NCI-H1417 (cell line): ENCODE measurements at regions not wholly inside any gene's neighbourhood (a gene's known extent, or its start where the extent isn't known, plus 50 kb on each side); places are given as distances from the start of the nearest gene placed in this dataset.
A peak's percentile ranks its signal among the peaks of the same experiment; 100 is the strongest.
"Not testable (repeated sequence)": the region's sequence is repeated elsewhere in the genome, so short reads cannot be mapped to it uniquely, and the experiment has no call there.

Experiments used
- DNase-seq, 3 experiments: peaks; one replicate each; lab custom pipeline; 2025; lab: John Stamatoyannopoulos, UW

DNA sequence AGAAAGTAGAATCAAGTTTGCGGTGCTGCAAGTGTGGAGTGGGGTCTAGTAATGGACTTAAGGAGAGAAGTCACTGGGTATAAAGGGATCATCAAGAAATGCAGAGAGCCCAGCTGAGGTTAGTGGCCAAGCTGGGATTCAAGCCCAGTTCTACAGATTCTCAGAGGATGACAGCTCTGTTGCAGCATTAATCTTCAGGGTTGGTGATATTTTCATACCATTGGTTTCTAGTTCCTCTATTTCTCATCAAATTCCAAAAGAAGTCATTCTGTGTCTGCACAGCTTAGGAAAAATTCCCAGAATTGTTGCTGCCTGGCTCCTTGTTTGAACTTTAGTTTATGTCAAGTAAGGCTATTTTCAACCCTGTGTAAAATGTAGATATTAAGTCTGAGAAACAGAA, 169.5 kb upstream of the NTF3 start:
- DNase-seq, result no peak

DNA sequence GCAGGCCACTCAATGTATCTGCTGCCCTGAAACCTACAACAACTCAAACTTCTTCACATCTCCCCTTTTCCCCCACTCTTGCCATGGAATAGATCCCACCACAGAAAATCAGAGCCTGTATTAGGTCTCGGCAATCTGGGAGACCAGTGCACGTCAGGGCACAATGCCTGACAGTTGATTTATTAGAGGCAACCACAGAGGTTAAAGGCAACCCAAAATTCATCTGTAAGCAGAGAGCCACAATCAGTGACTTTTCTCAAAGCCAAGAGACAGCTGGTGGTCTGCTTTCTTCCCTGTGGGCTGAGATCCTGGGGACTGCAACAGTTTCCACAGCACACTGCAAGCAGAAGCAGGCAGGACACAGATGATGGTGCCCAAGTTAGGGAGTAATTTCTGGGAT, 169.0 kb upstream of the NTF3 start:
- DNase-seq, result no peak

DNA sequence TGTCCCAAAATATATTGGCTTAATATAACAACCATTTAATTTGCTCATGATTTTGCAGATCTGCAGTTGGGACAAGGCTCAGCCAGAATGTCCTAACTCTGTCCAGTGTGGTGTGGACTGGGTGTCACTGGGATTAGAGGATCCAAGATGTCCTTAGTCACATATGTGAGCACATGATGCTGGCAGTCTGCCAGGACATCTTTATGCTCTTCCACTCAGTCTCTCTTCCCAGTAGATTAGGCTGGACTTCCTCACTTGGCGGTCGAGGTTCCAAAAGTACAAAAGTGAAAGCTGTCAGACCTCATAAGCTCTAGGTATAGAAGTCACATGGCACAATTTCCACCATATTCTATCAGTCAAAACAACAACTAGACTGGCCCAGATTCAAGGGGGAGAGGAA, 167.9 kb upstream of the NTF3 start:
- DNase-seq, result peak in 1 of 3 experiments; percentile 21

DNA sequence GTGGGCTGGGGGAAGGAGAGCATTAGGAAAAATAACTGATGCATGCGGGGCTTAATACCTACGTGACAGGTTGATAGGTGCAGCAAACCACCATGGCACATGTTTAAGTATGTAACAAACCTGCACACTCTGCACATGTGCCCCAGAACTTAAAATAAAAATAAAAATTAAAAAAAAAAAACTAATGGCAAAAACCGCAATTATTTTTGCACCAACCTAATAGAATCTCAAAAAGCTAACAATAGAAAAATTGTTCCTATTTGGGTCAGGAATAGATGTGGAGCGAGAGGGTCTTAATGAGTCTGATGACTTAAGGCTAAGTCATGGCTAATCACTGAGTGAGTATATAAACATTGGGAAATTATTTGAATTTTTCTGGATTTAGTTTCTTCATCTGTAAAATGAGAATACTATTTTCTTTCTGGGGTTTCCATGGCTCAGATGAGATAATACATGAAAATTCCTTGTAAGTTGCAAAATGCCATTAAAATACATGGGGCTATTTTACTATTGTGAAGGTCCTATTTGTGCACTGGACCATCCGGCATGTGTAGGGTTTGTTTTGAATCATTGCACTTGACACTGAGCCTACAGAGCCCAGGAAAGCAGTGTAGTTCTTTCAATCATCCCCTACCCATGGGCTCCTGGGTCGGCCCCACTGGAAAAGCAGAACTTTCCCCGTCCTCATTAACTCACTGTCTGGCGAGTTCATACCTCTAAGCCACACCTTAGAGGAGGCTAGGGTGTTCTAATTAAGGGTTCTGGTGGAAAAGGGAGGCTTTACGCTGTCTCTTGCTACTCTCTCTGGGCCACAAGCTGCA, 164.1 kb upstream of the NTF3 start:
- DNase-seq, result no peak

DNA sequence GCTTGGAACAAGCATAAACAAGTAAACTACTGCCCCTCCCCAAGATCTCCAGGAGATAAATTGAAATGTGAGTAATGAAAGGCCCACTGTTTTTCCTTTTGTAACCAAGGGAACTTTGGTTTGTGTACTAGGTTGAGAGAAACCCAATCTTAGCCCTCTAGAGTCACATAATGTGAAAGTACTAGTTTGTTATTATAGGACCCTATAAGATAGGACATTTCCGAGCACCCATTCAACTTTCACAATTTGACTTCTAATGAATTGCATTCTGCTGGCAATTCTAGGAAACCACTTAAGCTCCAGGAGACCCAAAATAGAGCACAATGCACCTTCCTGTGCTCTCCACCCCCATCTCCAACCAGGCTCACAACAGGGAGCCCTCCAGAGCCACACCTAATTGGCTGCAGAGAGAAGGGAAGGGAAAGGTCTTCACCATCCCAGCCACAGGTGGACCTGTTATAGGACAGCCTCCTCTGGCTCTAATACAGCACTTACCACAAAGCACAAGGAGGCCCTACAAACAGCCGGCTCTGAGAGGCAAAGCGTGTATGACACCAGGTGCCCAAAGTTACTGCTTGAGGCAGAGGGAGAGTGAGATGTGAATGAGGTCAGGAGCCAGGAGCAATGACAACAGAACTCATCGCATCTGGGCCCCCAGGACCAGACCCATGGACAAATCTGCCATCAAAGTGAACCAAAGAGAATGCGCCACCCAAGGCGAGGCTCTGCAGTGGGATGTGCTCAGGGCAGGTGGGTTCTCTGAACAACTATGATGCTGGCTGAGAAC, 163.3 kb upstream of the NTF3 start:
- DNase-seq, result peak; percentile 58 to 79 (median 74)

DNA sequence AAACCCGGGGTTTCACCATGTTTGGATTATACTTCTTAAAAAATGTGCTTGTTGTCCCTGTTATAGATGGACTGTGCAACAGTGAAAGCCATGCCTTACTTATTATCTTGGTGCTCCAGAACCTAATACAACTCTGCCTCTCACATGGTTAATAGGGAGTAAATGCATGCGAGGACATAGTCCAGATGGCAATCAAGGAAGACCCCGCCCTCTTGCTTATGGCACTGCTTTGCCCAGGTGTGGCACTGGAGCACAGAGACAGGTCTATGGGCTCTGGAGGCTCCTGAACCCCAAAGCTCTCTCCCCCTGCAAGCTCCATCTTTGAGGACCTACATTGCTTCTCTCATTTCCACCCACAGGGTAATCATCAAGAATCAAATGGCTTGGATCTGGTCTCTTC, 162.1 kb upstream of the NTF3 start:
- DNase-seq, result no peak

DNA sequence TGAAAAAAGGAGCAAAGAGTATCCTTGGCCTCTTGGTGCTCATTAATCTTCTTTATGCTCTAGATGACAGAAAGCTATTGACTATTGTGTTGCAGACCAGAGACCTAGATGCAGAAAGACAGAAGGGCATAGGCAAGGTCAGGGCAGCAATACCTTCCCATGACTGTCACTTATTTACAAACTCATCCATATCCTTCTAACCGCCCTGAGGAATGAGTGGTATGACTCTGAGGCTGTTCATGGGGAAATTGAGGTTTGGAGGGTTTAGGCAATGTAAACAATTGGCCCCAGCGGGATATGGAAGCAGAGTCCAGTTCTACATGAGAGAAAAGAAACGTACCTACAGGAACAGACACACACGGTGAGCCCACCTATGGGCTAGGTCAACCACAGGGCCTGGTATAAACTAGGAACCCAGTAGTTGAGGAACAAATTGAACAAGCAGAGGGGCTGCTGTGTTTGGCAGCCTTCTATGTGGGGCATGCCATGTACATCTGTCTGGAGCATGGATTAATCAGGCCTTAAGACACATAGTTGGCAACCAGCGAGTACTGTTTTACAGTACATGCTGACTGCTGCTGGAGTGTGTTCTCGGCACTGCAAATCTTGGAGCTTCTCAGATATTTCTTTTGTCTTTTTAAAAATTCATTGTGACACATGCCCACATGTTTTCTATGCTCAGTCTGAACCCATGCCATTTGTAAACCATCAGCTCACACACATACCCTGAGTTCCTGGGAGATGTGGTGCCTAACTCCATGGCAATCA, 159.7 kb upstream of the NTF3 start:
- no peak for DNase-seq

DNA sequence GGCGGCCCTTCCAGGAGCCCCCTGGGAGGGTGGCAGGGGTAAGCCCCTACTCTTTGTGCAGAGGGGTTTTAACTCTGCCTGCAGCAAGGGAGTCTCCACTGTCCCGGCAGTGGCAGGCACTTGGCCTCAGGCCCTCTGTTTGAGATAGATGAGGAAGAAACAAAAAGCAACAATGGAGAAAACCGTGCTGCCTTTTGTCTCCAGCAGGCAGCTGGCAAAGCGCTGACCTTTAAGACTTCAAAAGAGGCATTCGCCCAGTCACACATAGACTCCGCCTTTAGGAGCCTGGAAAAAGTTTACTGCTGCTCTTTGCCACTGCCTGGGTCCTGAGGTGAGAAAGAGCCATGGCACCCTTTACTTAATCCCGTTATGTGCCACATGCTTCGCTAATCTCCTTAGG, 158.2 kb upstream of the NTF3 start:
- DNase-seq, result no peak

DNA sequence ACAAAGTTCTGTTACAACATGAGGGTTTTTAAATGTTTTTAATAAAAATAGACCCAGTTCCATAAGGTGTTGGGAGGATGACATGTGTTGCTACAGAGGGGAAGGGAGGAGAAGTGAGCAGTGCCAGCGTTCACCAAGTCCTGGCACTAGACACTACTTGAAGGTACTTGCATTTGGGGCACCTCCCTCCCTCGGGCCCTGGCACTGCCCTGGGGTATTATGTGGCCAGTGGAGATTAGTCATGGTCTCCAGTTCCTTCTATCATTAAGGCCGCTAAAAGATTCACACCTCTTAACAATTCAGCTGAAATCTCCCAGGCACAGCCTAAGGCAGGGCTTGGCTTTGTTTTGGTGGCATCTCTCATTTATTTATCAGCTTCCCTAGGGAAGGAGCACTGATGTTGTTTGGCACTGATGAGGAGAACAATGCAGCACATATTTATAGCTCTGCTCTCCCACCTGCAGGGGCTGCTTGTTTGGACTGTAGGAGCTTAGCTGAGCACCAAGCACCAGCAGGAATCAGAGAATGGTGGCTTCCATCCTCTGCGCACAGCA, 155.5 kb upstream of the NTF3 start:
- peak in 2 of 3 experiments; percentile 80 to 88 for DNase-seq

DNA sequence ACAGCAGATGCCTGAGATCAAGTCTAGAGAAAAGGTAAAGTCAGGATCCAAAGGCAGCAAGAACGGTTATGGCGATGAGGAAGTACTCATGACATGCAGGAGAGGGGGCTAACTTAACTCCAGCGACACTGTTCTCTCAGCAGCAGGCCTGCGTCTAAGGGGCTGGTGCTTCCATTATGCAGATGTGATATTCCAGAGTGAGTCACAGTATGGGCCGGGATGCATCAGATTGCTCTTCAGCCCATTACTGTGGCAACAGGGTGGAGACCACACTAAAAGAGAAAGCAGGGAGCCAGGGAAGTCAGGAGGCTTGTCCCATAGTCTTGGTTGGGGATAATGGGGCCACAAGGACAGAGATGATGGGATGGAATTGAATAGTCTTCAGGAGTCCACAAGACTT, 151.8 kb upstream of the NTF3 start:
- DNase-seq, result no peak

DNA sequence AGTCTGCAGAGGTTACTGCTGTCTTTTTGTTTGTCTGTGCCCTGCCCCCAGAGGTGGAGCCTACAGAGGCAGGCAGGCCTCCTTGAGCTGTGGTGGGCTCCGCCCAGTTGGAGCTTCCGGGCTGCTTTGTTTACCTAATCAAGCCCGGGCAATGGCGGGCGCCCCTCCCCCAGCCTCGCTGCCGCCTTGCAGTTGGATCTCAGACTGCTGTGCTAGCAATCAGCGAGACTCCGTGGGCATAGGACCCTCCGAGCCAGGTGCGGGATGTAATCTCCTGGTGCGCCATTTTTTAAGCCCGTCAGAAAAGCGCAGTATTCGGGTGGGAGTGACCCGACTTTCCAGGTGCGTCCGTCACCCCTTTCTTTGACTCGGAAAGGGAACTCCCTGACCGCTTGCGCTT, 141.5 kb upstream of the NTF3 start:
- DNase-seq, result not testable (repeated sequence)

DNA sequence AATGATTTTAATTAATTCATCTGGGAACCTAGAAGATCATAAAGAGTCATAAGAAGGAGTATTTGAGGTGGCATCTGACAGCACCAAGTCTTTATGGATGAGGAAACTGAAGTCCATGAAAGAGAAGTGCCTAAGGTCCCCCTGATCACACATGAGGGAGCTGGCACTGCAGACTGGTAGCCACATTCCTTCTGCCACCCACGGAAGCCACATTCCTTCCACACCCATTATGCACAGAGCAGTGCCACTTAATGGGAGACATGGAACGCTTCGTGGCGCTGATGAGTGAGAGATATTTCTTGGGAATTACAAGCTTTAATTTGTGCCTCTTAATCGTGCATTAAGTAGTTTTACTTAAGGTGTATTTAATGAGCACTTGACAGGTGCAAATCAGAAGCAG, 139.3 kb upstream of the NTF3 start:
- DNase-seq, result no peak

DNA sequence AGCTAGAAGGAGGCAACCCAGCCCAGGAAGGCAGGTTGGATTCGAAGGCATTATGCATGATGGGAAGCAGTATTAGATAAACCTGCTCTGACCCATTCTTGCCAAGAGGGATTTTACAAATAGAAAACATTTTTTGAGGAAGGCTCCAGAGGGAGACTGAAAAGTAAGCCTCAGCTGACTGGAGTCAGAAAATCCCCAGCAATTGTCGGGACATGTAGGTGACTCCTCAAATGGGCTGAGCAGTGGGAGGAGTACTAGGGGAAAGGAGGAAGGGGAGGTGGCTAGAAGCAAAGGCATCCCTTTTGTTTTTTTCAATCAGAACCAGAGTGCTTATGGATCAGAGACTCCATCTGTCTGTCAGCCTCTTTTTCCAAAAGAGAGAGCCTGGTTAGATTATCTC, 138.1 kb upstream of the NTF3 start:
- no peak for DNase-seq

DNA sequence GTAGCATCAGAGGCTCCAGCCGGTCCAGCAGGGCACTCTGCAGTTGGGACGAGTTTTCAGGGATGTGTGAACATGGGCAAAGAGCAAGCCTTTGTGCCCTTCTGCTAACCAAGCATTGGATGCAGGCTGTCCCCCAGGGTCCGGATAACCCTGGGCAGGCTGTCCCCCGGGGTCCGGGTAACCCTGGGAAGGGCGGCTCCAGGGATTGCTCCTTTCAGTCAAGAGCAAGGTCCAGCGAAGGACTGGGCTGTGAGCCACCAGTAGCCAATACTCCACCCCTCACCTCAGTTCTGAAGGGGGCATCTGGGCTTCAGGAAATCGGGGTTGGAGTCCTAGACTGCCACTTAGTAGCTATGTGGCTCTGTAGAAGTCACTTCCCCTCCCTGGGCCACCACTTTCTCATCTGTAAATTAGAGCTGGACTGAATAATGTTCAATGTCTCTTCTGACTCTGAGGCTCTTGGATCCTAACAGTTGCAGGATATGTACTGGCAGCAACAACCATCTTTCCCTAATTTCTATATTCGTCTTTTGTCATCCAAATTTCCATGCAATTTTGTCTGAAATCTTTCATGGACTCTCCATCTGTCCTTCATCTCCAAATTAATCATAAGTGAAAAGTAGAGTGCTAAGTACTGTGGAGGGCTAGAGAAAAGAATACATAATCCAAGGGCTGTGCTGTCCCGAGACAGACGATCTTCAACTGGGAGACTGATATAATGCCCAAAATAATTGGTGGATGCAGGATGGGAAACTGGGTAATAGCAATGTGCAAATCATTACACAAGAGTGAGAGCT, 137.4 kb upstream of the NTF3 start:
- DNase-seq, result no peak

DNA sequence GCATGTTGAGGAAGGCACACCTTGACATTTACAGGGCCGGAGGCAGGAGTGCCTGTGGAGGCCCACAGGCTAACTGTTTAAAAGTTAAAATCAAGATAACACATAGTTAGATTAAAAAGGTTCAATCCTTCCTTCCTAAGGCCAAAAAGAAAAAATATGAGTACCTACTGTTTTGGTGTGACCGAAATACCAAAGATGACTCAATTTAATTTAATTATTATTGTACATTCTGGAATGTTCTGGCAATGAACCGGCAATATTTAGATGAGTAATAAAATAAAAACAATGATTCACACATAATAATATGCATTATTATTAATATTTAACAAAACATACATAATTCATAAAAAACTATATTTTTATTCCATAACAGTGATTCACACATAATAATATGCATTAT, 136.8 kb upstream of the NTF3 start:
- DNase-seq, result no peak

DNA sequence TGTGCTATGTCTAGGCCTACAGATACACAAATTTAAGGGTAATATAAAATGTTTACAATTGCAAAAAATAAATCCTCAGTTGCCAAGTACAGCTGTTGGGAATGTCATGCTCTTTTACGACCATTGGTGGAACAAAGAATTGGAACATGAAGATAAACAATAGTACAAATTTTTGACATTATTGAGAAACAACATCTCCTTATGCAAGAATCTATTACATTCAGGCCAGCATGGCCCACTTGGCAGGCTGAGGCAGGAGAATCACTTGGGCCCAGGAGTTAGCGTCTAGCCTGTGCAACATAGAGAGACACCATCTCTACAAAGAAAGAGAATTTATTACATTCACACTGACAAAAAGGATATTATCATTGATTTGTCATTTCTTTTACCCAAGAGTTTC, 135.9 kb upstream of the NTF3 start:
- DNase-seq, result no peak

DNA sequence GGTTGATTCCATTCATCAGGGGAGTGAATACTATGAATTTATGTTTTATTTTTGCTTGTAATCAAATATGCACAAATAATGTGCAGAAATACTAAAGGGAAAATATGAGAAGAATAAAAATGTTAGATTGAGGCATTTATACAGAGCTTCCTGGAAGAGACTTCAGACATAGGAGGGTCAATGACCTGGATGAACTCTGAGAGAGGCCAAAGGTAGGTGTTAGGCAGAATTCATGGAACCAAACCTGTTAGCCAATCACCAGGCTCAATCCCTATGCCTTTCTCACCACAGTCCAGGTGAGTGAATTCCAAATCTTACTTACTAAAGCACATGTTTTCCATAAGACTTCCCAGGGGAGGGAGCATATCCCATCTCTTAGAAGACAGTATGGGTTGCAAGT, 130.4 kb upstream of the NTF3 start:
- DNase-seq, result no peak

DNA sequence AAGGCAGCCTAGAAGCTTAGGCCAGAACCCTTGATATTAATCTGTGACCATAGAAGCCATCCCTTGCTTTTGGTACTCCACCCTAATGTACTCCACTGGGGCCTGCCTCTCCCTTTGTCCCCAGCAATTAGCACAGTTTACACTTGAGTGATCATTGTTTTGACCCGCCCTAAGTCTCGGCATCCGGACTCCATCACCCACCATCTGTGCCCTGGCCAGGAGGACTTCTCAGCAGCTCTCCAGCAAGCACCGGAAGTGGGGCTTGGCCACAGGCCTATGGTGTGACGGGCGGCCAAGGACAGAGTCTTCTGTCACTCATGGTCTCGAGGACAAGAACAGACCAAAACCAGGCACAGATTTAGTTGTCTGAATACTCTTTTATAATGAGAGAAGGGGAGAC, 126.5 kb upstream of the NTF3 start:
- peak in 1 of 3 experiments; percentile 54 for DNase-seq

DNA sequence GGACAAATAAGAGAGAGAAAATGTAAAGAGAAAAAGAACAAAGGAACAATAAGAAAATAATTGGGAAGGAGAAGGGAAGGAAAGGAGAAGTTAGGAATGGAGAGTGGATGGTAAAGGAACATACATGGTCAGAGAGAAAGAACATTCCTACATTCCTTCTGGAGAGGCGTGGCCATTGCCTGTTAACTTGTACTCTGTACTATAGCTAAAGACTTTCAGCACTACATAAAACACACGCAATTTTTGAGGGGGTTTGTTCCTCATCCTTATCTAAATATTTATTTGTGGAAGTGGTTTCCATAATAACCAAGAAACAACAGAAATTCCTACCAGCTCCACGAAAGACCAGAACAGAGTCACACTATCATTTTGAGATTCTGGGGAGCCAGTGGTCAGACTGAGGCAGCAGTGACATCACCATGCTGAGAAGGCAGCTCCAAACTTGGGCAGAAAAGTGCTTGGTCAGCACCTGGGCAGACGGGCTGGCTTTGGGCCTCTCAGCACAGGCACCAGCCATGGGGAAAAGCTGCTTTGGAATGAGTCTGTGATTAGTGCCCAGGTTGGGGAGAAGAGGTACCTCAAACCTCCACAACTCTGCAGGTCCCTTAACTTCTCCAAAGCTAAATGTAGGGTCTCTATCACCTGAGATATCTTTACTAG, 125.9 kb upstream of the NTF3 start:
- DNase-seq, result no peak

DNA sequence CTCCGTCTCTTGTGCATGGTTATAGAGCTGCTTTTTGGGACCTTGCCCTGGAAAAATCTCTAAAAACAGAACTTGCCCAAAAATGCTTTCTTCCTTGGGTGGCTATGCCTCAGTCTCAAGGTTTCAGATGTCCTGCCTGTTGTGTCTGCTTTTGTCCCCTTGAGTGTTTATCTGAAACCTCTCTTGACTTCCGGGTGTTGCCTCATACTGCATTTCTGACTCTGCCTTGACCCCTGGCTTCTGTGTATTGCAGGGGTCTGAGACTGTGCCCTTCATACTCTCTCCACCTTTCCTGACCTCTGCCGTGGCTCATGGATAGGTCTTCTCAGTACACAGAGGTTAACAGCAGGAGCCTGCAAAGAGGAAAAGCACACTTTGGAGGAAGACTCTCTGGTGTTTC, 124.8 kb upstream of the NTF3 start:
- DNase-seq, result no peak

DNA sequence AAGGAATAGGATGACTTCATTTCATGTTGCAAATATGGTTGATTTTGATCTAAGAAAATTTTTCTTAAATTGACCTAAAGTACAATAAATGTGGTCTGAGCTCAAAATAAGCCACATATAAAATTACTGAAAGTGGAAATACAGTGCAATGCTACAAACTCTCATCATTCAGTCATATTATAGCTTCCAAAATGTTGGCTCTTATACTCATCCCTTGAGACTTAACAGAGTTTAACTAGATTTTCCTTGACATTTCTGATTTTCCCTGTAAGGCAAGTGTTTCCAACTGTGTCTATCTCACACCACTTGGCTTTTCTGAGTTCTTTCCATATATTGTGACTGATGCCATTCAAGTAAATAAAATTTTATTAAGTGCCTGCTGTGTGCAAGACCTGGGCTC, 123.7 kb upstream of the NTF3 start:
- DNase-seq, result no peak
